ENCODE measurements at regions not wholly inside any gene's neighbourhood (a gene's known extent, or its start where the extent isn't known, plus 50 kb on each side); places are given as distances from the start of the nearest gene placed in this dataset.

DNA sequence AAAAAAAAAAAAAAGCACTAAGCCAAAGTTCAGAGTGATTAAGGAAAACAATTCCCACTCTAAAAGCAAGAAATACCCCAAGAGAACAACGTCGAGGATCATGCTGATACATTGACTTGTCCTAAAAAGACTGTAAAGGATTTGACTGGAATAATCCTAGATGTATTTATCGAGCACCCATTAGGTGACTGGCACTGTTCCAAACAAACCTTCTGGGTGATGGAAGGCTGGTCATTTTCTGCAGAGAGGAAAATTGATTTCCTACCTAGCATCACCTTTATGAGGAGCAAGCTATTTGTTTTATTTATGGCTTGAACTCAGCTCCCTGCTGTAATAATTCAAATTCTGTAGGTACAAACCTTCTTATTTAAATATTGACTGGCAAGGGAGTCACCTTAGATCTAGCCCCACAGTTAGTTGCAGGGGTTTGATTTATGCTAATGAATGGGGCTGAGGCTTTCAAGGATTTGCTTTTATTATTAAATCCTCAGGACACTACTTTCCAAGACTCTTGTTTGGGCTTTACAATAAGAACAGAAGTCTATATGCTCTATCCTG, 471.0 kb downstream of the OLFM4 start:
- Histone ChIP-seq H3K9me3 (ENCODE audit: control insufficient read depth, low read depth, low read length) (no peaks in the 10 kb centered on the region), H2BK15ac (ENCODE audit: low read depth, low read length) (no peak overlapping the region), H3K9ac (ENCODE audit: extremely low read depth, insufficient read length, low read length) (no peak overlapping the region), H2BK120ac (ENCODE audit: low read depth, low read length, poor library complexity, severe bottlenecking) (no peak overlapping the region), H3K23me2 (ENCODE audit: insufficient read length, low read depth, low read length, poor library complexity, severe bottlenecking) (no peaks in the 10 kb centered on the region), H2BK12ac (ENCODE audit: insufficient read length, low read depth, low read length) (no peak overlapping the region), H2BK5ac (ENCODE audit: insufficient read length, low read length) (no peak overlapping the region), H3K14ac (ENCODE audit: insufficient read depth, low read length) (no peak overlapping the region), H4K5ac (ENCODE audit: insufficient read length, low read depth, low read length) (no peak overlapping the region), H2AFZ (ENCODE audit: low read length) (no peak overlapping the region), H3K27ac (ENCODE audit: insufficient read length, low read depth, low read length) (no peak overlapping the region), H2AK5ac (ENCODE audit: insufficient read length, low read length) (no peak overlapping the region), H3K23ac (ENCODE audit: insufficient read length, low read depth, low read length) (no peak overlapping the region), H3K4ac (ENCODE audit: low read depth, low read length) (no peak overlapping the region), H4K20me1 (ENCODE audit: control insufficient read depth, insufficient read depth, insufficient read length) (no peaks in the 10 kb centered on the region), H3K4me2 (ENCODE audit: insufficient read depth, insufficient read length, low read length) (no peak overlapping the region), H3K18ac (ENCODE audit: insufficient read length, low read depth, low read length) (no peak overlapping the region), H4K91ac (ENCODE audit: insufficient read length, low read depth, low read length) (no peak overlapping the region), H3T11ph (ENCODE audit: low read length) (no peak overlapping the region), H3K56ac (ENCODE audit: insufficient read length, low read depth, low read length) (no peak overlapping the region), H3K79me1 (ENCODE audit: insufficient read depth, low read depth, low read length, poor library complexity, severe bottlenecking) (no peaks in the 10 kb centered on the region), H3K4me1 (ENCODE audit: insufficient read depth, low read length) (no peaks in the 10 kb centered on the region), H4K8ac (replicated peaks; ENCODE audit: insufficient read length, low read depth, low read length) (no peak overlapping the region), H3K79me2 (ENCODE audit: insufficient read depth, low read length) (no peaks in the 10 kb centered on the region), H2BK20ac (ENCODE audit: low read depth, low read length, poor library complexity, severe bottlenecking) (no peak overlapping the region), H3K27me3 (ENCODE audit: insufficient read depth, low read length) (no peaks in the 10 kb centered on the region)
- DNase-seq = no peak
- WGBS (ENCODE audit: extremely low coverage, insufficient read length, low lambda C conversion rate) = no CpG with 5 or more reads among the region's 3 CpGs
- peak overlapping the region in 1 of 3 experiments; percentile 73; a peak in 1 of 7 replicates for H3K27ac Mint-ChIP-seq
- H3K27me3 Mint-ChIP-seq (ENCODE audit: low read depth) = no peaks in the 10 kb centered on the region
- H3K4me1 Mint-ChIP-seq = peaks cover 0 to 4% of the 10 kb centered on the region in 2 experiments; a peak in 2 of 4 replicates
- peaks cover 0 to 4% (median 0%) of the 10 kb centered on the region in 3 experiments; a peak in 1 of 7 replicates for H3K36me3 Mint-ChIP-seq (ENCODE audit: insufficient read depth in 1 of 3, low read depth in 3 of 3)
- TF ChIP-seq, protein P1, sequence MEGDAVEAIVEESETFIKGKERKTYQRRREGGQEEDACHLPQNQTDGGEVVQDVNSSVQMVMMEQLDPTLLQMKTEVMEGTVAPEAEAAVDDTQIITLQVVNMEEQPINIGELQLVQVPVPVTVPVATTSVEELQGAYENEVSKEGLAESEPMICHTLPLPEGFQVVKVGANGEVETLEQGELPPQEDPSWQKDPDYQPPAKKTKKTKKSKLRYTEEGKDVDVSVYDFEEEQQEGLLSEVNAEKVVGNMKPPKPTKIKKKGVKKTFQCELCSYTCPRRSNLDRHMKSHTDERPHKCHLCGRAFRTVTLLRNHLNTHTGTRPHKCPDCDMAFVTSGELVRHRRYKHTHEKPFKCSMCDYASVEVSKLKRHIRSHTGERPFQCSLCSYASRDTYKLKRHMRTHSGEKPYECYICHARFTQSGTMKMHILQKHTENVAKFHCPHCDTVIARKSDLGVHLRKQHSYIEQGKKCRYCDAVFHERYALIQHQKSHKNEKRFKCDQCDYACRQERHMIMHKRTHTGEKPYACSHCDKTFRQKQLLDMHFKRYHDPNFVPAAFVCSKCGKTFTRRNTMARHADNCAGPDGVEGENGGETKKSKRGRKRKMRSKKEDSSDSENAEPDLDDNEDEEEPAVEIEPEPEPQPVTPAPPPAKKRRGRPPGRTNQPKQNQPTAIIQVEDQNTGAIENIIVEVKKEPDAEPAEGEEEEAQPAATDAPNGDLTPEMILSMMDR (conservative IDR thresholded peaks at IDR 0.05) = no peak
- no peaks in the 10 kb centered on the region for H3K9me3 Mint-ChIP-seq
- H3K4me3 Mint-ChIP-seq = no peak overlapping the region

Measured in H9 (cell line).